Islet of Langerhans (tissue), 1 donor: ENCODE measurements at regions not wholly inside any gene's neighbourhood (a gene's known extent, or its start where the extent isn't known, plus 50 kb on each side); places are given as distances from the start of the nearest gene placed in this dataset.

Experiments
- FAIRE-seq: peaks from one replicate; lab custom pipeline; 2011; peaks lifted over from hg19 to GRCh38; lab: Jason Lieb, UNC

DNA sequence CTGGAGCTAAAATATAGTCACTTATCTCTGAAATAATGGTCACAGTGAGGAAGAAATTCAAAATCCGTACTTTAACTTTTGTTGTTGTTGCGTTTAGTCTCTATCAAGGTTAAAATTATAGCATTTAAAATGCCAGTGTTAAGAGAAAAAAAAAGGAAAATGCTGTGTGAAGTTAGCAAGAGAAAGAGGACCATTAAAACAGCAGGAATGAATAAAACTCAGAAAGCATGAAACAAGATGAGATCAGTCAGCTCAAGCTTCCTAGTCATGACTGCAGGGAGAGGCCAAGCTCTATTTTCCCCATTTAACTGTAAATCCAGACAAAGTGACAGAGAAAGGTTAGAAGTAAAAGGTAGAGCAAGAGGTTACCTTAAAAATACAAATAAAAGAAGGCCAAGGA lies 281.7 kb upstream of the ATP5MC3 start:
- FAIRE-seq = no peak

DNA sequence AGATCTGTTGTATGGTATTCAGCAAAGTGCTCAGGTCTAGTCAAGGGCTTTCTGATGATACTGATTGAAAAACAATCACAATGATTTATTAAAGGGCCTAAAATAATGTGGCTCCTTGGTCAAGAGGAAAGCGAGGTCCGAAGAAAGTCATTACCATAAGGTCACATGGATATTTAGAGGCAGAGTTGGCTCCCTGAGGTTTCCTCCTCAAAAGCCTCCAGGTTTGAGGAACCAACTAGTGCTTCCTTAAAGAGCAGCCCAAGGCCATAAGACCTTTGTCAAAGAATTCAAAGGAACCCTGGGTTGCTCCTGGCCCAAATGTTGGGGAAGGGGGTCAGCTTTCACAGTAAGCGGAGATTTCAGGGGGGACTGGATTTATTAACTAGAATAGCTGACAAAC lies 280.7 kb upstream of the ATP5MC3 start:
- FAIRE-seq = no peak

GRCh38 chr2:175461839-175462238 lies 280.3 kb upstream of the ATP5MC3 start:
- no peak for FAIRE-seq

GRCh38 chr2:175457895-175458448 lies 276.5 kb upstream of the ATP5MC3 start:
- no peak for FAIRE-seq

GRCh38 chr2:175454953-175455389 lies 273.5 kb upstream of the ATP5MC3 start:
- FAIRE-seq = no peak

- no peak for FAIRE-seq
These were observed 268.7 kb upstream of the ATP5MC3 start for GRCh38 chr2:175450029-175450760.

GRCh38 chr2:175449616-175450015 lies 268.1 kb upstream of the ATP5MC3 start:
- no peak for FAIRE-seq

- no peak for FAIRE-seq
These were observed 264.7 kb upstream of the ATP5MC3 start for GRCh38 chr2:175446201-175446600.

DNA sequence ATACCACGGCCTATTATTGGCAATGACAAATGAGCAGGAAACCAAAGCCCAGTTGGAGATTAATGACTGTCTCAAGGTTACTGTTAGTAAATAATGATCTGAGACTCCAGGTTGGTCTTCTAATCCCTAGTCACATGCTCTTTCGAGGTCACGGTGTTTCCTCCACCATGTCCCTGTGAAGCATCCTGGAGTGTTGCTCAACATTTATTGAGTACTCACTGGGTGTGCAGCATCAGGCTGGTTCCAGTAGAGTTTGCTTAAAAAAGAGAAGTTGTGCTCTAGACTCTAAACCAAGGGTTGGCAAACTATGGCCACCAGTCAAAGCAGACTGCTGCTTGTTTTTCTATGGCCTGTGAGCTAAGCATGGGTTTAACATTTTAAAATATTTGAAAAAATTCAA lies 263.8 kb upstream of the ATP5MC3 start:
- FAIRE-seq = no peak

DNA sequence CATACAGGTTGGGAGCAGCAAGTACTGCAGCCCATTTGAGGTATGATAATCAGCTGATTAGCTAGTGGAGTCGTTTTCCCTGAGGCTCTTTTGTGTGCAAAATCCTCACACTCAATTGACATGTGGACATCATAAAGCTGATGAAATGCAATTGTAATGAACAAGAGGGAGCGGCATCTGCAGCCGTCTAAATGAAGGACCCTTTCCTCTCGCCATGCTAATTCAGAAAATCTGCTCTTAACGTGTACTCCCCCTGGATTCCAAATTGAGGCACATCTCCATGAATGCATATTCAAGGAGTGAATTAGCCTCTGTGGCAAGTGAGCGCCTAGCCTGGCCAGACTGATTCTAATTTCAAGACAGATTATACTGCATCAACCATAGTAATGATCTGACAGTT lies 260.9 kb upstream of the ATP5MC3 start:
- FAIRE-seq = no peak

DNA sequence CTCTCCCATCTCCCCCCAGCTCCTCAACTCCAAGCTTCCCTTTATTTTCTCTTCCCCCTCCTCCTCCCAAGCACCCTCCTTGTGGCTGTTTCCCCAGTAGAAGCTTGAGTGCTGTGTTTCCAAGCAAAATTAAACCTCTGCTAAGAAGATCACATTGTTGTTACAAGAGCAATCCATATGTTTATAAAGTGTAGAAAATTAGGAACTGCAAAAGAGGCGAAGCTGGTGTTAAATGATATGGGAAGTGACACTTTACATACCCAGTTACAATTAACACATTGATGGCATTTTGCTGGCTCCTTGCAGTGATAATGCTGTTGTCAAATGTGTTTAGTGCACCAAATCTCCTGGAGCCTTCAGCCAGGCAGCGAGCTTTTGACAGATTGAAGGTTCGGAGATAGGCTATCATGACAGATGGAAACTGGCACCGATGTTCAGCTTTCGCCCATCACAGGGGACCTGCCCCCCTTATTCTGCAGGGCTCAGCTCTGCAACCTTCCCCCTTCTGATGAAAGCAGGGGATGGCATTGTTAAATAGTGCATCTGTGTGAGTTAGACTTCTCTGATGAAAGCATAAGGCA lies 259.8 kb upstream of the ATP5MC3 start:
- FAIRE-seq = no peak

DNA sequence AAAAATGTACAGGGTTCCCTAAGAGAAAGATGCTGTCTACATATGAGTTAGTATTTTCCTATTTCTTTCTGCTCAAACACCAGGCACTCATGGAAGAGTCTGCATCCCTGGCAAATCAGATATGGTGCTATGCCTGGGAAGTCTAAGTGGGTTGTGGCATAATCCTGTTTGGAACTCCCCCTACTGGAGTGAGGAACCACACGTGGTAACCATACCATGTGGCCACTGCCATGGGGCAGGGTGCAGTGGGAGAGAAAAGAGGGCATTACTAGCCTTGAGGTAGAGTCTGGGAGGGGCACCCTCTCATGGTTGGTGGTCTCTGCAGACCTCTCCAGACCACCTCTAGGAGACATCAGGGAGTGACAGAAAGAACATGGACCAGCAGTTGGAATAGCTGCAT lies 257.9 kb upstream of the ATP5MC3 start:
- no peak for FAIRE-seq

DNA sequence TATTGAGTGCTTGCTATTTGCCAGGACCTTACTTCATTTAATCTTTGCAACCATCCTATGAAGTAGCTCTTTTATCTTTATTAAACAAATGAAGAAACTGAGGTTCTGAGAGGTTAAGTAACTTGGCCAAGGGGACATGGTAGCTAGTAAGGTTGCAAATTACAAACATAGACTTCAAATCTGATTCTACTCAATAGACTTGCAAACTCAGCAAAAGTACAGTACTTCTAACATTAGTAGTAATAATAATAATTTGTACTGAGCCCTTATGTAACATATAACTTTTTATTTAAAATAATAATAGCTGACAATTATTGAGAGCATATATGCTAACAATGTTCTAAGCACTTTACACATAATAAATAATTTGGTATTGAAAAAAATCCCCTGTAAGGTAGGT lies 255.7 kb upstream of the ATP5MC3 start:
- FAIRE-seq = no peak

GRCh38 chr2:175436076-175436475 lies 254.6 kb upstream of the ATP5MC3 start:
- FAIRE-seq = no peak

- FAIRE-seq = no peak
These were observed 253.5 kb upstream of the ATP5MC3 start for GRCh38 chr2:175435012-175435411.

DNA sequence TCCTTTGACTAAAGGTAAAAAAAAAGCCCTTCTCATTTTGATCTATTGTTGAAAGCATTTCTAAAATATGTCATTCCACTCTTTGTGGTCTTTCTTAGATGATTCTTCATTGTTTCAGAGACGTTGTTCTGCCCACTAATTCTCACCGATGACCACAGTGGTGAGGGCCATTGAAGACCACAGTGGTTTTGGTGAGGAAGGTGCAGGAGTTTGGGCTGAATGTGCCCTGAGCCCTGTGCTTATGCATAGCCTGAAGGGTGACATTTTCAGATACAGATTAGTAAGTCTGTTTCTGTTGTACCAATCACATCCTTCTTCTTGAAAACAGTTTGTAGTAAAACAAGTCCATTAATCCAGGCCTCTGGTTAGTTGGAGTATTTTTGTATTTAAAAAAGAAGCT lies 251.3 kb upstream of the ATP5MC3 start:
- no peak for FAIRE-seq

DNA sequence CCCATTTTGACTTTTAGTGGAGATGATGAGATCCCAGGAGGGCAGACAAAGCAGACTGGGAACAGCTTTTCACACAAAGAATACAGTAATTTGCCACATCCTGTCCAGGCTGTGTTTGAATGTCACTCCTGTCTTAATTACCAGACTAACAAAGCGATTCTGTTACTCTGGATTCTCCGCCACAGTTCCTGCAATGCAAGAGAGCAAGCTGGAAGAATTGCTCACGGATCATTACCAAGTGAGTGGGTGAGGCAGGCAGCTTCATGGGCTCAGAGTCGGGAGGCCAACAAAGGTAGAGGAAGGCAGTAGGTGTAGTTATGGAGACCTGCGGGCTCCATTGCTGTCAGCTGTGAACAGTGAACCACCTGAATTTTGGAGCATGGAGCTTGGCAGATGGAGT lies 250.5 kb upstream of the ATP5MC3 start:
- no peak for FAIRE-seq

GRCh38 chr2:175431101-175431946 lies 249.8 kb upstream of the ATP5MC3 start:
- no peak for FAIRE-seq

DNA sequence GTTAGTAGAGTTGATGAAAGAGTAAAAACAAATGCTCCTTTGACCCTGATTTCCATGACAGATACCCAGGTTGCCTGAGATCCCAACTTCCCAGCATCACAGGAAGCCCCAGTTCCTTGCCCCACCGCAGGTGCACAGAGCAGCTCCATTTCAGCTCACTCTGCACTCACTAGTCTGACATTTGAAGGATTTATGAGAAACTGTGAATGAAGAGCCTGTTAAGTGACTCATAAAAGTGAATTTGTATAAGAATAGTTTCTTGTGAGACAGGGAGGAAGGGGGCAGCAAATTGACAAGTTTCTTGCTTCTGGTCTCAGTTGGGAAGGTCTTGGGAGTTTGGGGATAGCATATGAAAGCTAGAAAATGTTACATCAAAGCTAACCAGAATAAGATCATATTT lies 248.7 kb upstream of the ATP5MC3 start:
- no peak for FAIRE-seq

DNA sequence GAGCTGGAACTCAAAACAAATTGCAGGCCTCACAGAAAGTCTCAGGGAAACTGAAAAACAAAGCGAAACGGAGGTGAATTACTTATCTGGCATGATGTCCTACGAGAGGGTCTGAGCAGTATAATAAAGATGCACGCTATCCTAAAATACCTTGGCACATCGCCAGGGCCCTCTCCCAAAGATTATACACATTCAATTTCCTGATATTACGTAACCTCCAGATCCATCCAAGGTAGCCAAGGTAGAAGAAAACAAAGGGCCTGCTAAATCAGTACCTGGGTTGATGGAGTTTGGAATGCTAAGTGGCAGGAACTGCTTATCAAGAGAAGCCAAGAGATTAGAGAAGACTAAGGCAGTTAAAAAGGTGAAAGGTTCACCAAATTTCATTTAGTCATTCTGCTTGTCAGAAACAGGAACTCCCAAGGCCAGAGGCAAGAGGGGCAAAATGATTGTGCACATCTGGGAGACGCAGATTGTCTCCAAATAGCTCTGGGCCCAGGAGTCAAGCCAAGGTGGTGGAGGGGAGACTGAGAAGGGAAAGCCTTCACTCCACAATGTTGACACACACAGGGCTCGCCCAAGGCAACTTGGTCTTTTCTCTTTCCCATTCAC lies 236.8 kb upstream of the ATP5MC3 start:
- FAIRE-seq = no peak

DNA sequence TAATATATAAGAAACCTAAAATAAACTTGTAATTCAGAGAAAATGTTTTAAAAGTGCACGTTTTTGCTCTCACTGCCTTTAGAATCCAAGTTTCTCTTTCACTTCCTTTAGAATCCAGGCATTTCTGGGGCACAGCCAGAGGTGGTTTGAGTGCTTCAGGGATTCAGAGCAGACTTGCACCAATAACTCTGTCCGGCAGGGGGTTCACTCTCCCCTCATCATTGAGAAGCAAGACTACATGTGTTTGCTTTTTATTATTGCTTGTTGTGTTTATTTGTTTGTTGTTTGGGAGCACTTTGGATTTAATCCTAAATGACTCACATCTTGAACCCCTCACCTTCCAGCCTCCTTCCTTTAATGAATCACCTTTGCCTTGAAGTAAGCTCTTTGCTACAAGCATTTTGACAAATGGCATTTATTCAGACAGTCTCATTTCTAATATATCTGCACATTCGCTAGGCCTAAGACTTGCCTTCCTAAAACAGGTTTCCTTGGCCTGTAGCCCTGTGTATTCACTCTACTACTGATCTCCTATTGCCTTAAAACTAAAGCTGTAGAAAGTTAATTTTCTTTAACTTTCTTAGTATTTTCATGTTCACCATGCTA lies 233.5 kb upstream of the ATP5MC3 start:
- FAIRE-seq = no peak

DNA sequence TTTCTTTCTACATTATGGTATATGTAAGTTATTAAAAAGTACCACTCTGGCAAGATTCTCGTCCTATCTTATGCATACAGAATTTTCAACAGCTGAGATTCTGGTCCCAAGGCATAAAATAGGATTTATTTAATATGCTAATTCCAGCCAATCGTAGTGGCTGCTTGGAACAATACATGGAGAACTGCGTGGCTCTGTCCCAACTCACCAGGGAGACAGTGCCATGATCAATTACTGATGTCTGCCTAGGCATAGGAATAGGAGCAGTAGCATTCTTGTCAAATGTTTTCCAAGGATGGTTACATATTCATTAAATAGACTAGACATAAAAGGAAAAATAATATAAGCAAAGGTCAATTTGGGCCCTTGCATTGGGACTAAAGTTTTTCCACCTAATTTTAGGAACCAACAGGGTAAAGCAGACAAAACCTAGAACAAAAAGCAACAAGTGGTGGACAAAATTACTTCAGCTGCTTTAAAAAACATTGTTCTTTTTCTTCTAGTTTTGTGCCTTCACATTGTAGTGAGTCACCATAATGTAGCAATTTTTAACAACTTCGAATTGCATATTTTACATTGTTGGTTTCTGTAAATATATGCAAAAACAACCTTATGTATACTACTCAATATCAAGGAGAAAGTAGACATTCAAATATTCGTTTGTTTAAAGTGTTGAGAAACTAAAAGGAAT lies 232.8 kb upstream of the ATP5MC3 start:
- FAIRE-seq = no peak
